ENCODE measurements at regions not wholly inside any gene's neighbourhood (a gene's known extent, or its start where the extent isn't known, plus 50 kb on each side); places are given as distances from the start of the nearest gene placed in this dataset.

DNA sequence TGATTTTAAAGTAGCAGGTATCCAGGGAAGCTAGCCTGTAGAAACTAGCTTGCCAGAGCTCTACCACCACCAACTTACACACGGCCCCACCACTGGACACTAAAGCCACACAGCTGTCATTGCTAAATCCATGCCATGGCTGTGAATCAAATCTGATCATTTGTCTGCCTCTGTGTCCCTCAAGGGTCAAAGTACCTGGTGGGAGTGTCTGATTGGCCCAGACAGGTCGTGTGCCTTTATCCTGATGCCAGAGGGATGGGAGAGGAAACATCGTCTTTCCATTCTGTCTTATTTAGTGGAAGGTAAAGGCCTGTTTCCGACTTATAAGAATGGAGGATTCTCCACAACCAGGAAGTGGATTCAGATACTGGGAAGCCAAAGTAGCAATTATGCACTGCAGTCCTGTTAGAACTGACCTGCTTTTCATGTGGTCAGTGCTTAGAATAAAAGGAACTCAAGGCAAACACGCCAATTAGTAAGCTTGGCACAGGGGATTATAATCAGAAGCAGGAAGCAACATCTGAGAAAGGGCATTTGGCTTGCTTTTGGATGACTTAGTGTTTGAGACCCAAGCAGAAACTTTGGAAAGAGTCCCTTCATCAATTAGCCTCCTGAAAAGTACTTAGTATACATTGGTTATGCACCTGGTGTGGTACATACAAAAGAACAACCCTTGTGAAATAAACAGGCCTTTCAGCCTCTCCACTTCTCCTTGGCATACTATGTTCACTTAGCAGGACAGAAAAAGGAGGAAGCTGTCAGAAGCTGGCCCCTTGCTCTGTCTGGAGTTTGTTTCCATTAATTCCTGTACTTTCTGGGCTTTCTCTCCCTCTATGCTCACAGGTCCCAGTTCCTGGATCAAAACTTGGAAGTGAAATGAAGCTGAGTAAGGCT, 192.4 kb downstream of the NUFIP1 start:
- TF ChIP-seq SUZ12 (IDR thresholded peaks at IDR 0.05; ENCODE audit: low read length) (no peak), RAD21 (IDR thresholded peaks at IDR 0.05 in 1 of 2, conservative IDR thresholded peaks at IDR 0.05 in 1 of 2; ENCODE audit: low read depth in 2 of 2, low read length in 2 of 2) (no peak), CHD7 (IDR thresholded peaks at IDR 0.05; ENCODE audit: insufficient replicate concordance, low read length) (no peak), MAFK (IDR thresholded peaks at IDR 0.05; ENCODE audit: low read depth, low read length) (no peak), ZNF274 (IDR thresholded peaks at IDR 0.05; ENCODE audit: borderline replicate concordance, extremely low read depth, low read length) (no peak), CTCF (IDR thresholded peaks at IDR 0.05; ENCODE audit: control extremely low read depth in 1 of 3, insufficient read depth in 1 of 3, low read depth in 1 of 3, low read length in 3 of 3) (no peak)
